ENCODE measurements at regions not wholly inside any gene's neighbourhood (a gene's known extent, or its start where the extent isn't known, plus 50 kb on each side); places are given as distances from the start of the nearest gene placed in this dataset.
"Not testable (repeated sequence)": the region's sequence is repeated elsewhere in the genome, so short reads cannot be mapped to it uniquely, and the experiment has no call there.

DNA sequence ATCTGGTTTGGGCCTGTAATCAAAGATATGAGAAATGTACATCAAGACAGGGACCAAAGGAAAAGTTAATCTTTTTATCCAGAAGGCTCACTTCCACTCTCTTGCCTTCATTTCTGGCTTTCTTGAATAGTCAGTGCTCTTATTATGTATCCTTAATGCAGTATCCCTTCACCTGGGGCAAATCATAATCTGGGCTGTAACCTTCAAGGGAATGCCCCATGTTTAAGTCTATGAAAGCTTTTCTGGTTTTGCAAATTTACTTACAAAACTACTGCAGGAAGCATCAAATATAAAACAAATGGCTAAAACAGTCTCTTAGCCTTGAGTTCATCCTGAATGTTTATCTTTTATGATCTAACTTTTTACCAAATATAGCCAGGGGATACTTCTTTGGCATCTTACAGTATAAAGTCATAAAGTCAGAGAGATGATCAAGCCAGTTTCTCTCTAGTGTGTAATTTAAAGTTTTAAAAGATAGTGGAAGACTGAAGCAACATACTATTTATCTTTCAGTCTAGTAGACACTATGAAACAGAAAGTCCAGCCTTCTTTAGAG lies 1214.8 kb downstream of the STIM2 start:
- no peak for DNase-seq
- no peak overlapping the region for H3K4me3 ChIP-seq (ENCODE audit: low read length in 2 of 2)
- intact Hi-C loops (cut with micrococcal nuclease) = no loop called here
- no peaks in the 10 kb centered on the region for H3K27me3 Mint-ChIP-seq
- no peak overlapping the region for H3K27ac ChIP-seq (ENCODE audit: low read depth, low read length)
- no peak overlapping the region for H3K27ac Mint-ChIP-seq
- no peaks in the 10 kb centered on the region for H3K36me3 Mint-ChIP-seq
- no peaks in the 10 kb centered on the region for H3K27me3 ChIP-seq (ENCODE audit: insufficient read depth, low read length)
- ChIA-PET CTCF (ENCODE audit: partially characterized antibody) (no interaction called here), POLR2A (ENCODE audit: partially characterized antibody) (no interaction called here)
- H3K4me1 ChIP-seq (ENCODE audit: insufficient read depth, low read length) = no peaks in the 10 kb centered on the region
- no peaks in the 10 kb centered on the region for H3K4me1 Mint-ChIP-seq
- peaks cover 0 to 30% (median 15%) of the 10 kb centered on the region in 8 donors for H3K9me3 Mint-ChIP-seq
- H3K36me3 ChIP-seq (ENCODE audit: insufficient read depth, low read length) = no peaks in the 10 kb centered on the region
- no peaks in the 10 kb centered on the region for H3K9me3 ChIP-seq (ENCODE audit: control insufficient read depth in 1 of 2, low read length in 2 of 2)
- no peak overlapping the region for H3K4me3 Mint-ChIP-seq

- Mint-ChIP-seq H3K4me3 (peak overlapping the region in 1 of 8 donors; percentile 57), H3K9me3 (peaks cover 0 to 40% (median 19%) of the 10 kb centered on the region in 8 donors)
- DNase-seq; CTCF ChIA-PET (ENCODE audit: partially characterized antibody); POLR2A ChIA-PET (ENCODE audit: partially characterized antibody); H3K4me3 ChIP-seq (ENCODE audit: low read length in 2 of 2); H3K27me3 ChIP-seq (ENCODE audit: insufficient read depth, low read length); H3K4me1 ChIP-seq (ENCODE audit: insufficient read depth, low read length); intact Hi-C loops (cut with micrococcal nuclease); H3K36me3 Mint-ChIP-seq; H3K27ac ChIP-seq (ENCODE audit: low read depth, low read length); H3K27ac Mint-ChIP-seq; H3K27me3 Mint-ChIP-seq; H3K4me1 Mint-ChIP-seq; H3K9me3 ChIP-seq (ENCODE audit: control insufficient read depth in 1 of 2, low read length in 2 of 2); H3K36me3 ChIP-seq (ENCODE audit: insufficient read depth, low read length): not testable (repeated sequence)
Observed at GRCh38 chr4:28077203-28077602, 1216.6 kb downstream of the STIM2 start.

- Histone ChIP-seq H3K27ac (ENCODE audit: low read depth, low read length) (no peak overlapping the region), H3K4me1 (ENCODE audit: insufficient read depth, low read length) (no peaks in the 10 kb centered on the region), H3K36me3 (ENCODE audit: insufficient read depth, low read length) (no peaks in the 10 kb centered on the region), H3K4me3 (ENCODE audit: low read length in 2 of 2) (no peak overlapping the region), H3K27me3 (ENCODE audit: insufficient read depth, low read length) (no peaks in the 10 kb centered on the region), H3K9me3 (ENCODE audit: control insufficient read depth in 1 of 2, low read length in 2 of 2) (no peaks in the 10 kb centered on the region)
- no peak overlapping the region for H3K27ac Mint-ChIP-seq
- H3K27me3 Mint-ChIP-seq = no peaks in the 10 kb centered on the region
- no peaks in the 10 kb centered on the region for H3K4me1 Mint-ChIP-seq
- no peak overlapping the region for H3K4me3 Mint-ChIP-seq
- H3K36me3 Mint-ChIP-seq = no peaks in the 10 kb centered on the region
- ChIA-PET POLR2A (ENCODE audit: partially characterized antibody) (no interaction called here), CTCF (ENCODE audit: partially characterized antibody) (no interaction called here)
- peaks cover 5 to 42% (median 32%) of the 10 kb centered on the region in 8 donors for H3K9me3 Mint-ChIP-seq
- no peak for DNase-seq
- intact Hi-C loops (cut with micrococcal nuclease) = no loop called here
Observed at GRCh38 chr4:28082686-28083390, 1222.2 kb downstream of the STIM2 start.

DNA sequence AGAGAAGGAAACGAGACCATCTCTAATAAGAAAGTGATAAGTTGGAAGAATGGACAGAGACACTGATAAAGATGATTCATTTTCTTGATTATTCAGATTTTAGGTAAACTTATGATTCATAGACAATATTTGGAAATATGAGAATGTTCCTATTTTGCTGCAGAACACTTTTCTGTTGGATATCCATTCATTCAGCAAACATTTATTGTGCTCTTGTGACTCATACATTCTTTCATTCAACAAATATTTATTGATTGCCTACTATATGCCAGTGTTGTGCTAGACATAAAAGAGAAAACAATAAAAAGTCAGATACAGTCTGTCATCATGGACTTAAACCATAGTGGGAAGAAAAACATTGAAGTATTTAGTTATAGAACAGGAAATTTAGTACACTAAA lies 1232.0 kb downstream of the STIM2 start:
- no peak overlapping the region for H3K27ac Mint-ChIP-seq
- no peak overlapping the region for H3K27ac ChIP-seq (ENCODE audit: low read depth, low read length)
- H3K4me3 ChIP-seq (ENCODE audit: low read length in 2 of 2) = no peak overlapping the region
- H3K36me3 Mint-ChIP-seq = no peaks in the 10 kb centered on the region
- intact Hi-C loops (cut with micrococcal nuclease) = no loop called here
- ChIA-PET POLR2A (ENCODE audit: partially characterized antibody) (no interaction called here), CTCF (ENCODE audit: partially characterized antibody) (no interaction called here)
- DNase-seq = no peak
- H3K36me3 ChIP-seq (ENCODE audit: insufficient read depth, low read length) = no peaks in the 10 kb centered on the region
- H3K27me3 Mint-ChIP-seq = no peaks in the 10 kb centered on the region
- H3K9me3 ChIP-seq (ENCODE audit: control insufficient read depth in 1 of 2, low read length in 2 of 2) = no peaks in the 10 kb centered on the region
- H3K9me3 Mint-ChIP-seq = peaks cover 0 to 5% (median 1%) of the 10 kb centered on the region in 8 donors
- no peak overlapping the region for H3K4me3 Mint-ChIP-seq
- no peaks in the 10 kb centered on the region for H3K4me1 Mint-ChIP-seq
- H3K4me1 ChIP-seq (ENCODE audit: insufficient read depth, low read length) = no peaks in the 10 kb centered on the region
- H3K27me3 ChIP-seq (ENCODE audit: insufficient read depth, low read length) = no peaks in the 10 kb centered on the region

DNA sequence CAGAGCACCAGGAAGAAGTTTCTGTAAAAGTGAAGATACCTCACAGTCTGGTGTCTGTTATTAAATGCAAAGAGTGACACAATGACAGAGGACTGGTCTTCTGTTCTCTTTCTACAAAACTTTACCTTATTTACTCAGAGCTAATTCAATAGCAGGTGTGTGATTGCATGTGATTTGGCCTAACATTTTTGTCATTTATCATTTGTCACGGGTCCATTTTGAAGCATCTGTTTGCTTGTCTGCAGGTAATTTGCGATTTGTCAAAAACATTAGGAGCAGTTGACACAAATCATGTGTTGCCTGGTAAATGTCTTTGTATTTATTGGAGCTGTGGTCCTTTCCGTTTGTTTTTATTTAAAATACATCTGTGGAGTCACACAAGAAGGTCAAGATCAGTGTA lies 1232.4 kb downstream of the STIM2 start:
- Mint-ChIP-seq H3K4me3 (no peak overlapping the region), H3K27ac (no peak overlapping the region), H3K9me3 (peaks cover 0 to 5% (median 1%) of the 10 kb centered on the region in 8 donors), H3K4me1 (no peaks in the 10 kb centered on the region), H3K36me3 (no peaks in the 10 kb centered on the region), H3K27me3 (no peaks in the 10 kb centered on the region)
- ChIA-PET CTCF (ENCODE audit: partially characterized antibody) (no interaction called here), POLR2A (ENCODE audit: partially characterized antibody) (no interaction called here)
- Histone ChIP-seq H3K27me3 (ENCODE audit: insufficient read depth, low read length) (no peaks in the 10 kb centered on the region), H3K27ac (ENCODE audit: low read depth, low read length) (no peak overlapping the region), H3K4me3 (ENCODE audit: low read length in 2 of 2) (no peak overlapping the region), H3K9me3 (ENCODE audit: control insufficient read depth in 1 of 2, low read length in 2 of 2) (no peaks in the 10 kb centered on the region), H3K36me3 (ENCODE audit: insufficient read depth, low read length) (no peaks in the 10 kb centered on the region), H3K4me1 (ENCODE audit: insufficient read depth, low read length) (no peaks in the 10 kb centered on the region)
- intact Hi-C loops (cut with micrococcal nuclease) = no loop called here
- DNase-seq = no peak

GRCh38 chr4:28101583-28101982 lies 1240.9 kb downstream of the STIM2 start:
- H3K9me3 Mint-ChIP-seq = peaks cover 0 to 11% (median 4%) of the 10 kb centered on the region in 8 donors
- H3K27me3 Mint-ChIP-seq = no peaks in the 10 kb centered on the region
- DNase-seq = no peak
- no peaks in the 10 kb centered on the region for H3K36me3 Mint-ChIP-seq
- Histone ChIP-seq H3K36me3 (ENCODE audit: insufficient read depth, low read length) (no peaks in the 10 kb centered on the region), H3K9me3 (ENCODE audit: control insufficient read depth in 1 of 2, low read length in 2 of 2) (no peaks in the 10 kb centered on the region), H3K4me3 (ENCODE audit: low read length in 2 of 2) (no peak overlapping the region), H3K27me3 (ENCODE audit: insufficient read depth, low read length) (no peaks in the 10 kb centered on the region), H3K27ac (ENCODE audit: low read depth, low read length) (no peak overlapping the region), H3K4me1 (ENCODE audit: insufficient read depth, low read length) (no peaks in the 10 kb centered on the region)
- no peak overlapping the region for H3K27ac Mint-ChIP-seq
- CTCF ChIA-PET (ENCODE audit: partially characterized antibody) = no interaction called here
- H3K4me1 Mint-ChIP-seq = no peaks in the 10 kb centered on the region
- POLR2A ChIA-PET (ENCODE audit: partially characterized antibody) = no interaction called here
- intact Hi-C loops (cut with micrococcal nuclease) = no loop called here
- H3K4me3 Mint-ChIP-seq = no peak overlapping the region

GRCh38 chr4:28105271-28105859 lies 1244.7 kb downstream of the STIM2 start:
- Mint-ChIP-seq H3K27me3 (no peaks in the 10 kb centered on the region), H3K9me3 (peaks cover 0 to 11% (median 6%) of the 10 kb centered on the region in 8 donors), H3K4me3 (no peak overlapping the region), H3K4me1 (no peaks in the 10 kb centered on the region), H3K27ac (no peak overlapping the region), H3K36me3 (no peaks in the 10 kb centered on the region)
- DNase-seq = no peak
- no peaks in the 10 kb centered on the region for H3K36me3 ChIP-seq (ENCODE audit: insufficient read depth, low read length)
- no peaks in the 10 kb centered on the region for H3K9me3 ChIP-seq (ENCODE audit: control insufficient read depth in 1 of 2, low read length in 2 of 2)
- CTCF ChIA-PET (ENCODE audit: partially characterized antibody) = no interaction called here
- no peaks in the 10 kb centered on the region for H3K27me3 ChIP-seq (ENCODE audit: insufficient read depth, low read length)
- no peak overlapping the region for H3K27ac ChIP-seq (ENCODE audit: low read depth, low read length)
- H3K4me3 ChIP-seq (ENCODE audit: low read length in 2 of 2) = no peak overlapping the region
- POLR2A ChIA-PET (ENCODE audit: partially characterized antibody) = no interaction called here
- H3K4me1 ChIP-seq (ENCODE audit: insufficient read depth, low read length) = no peaks in the 10 kb centered on the region
- intact Hi-C loops (cut with micrococcal nuclease) = no loop called here

Data from CD4-positive, alpha-beta memory T cell (primary cell).